Mesothelial cell of epicardium (in vitro differentiated cells): ENCODE measurements at regions not wholly inside any gene's neighbourhood (a gene's known extent, or its start where the extent isn't known, plus 50 kb on each side); places are given as distances from the start of the nearest gene placed in this dataset.

Source experiments
- DNase-seq, 2 experiments: peaks; one replicate each; pipeline ENCODE4 v3.0.0; 2021; ENCODE audit warnings: low spot score in 2 of 2; ENCODE audit not compliant: unreplicated experiment in 2 of 2
- H3K27ac Mint-ChIP-seq: 2 replicates; pipeline ENCODE4 v1.8.0; 2021; ENCODE audit warnings: mixed read lengths
- H3K27me3 Mint-ChIP-seq: 2 replicates; pipeline ENCODE4 v1.8.0; 2021; ENCODE audit warnings: low read depth, mixed read lengths
- H3K36me3 Mint-ChIP-seq: 2 replicates; pipeline ENCODE4 v1.8.0; 2021; ENCODE audit warnings: mixed read lengths
- H3K4me1 Mint-ChIP-seq: 2 replicates; pipeline ENCODE4 v1.8.0; 2021; ENCODE audit warnings: mixed read lengths
- H3K4me3 Mint-ChIP-seq: 2 replicates; pipeline ENCODE4 v1.8.0; 2021; ENCODE audit warnings: mild to moderate bottlenecking, moderate library complexity, mixed read lengths
- H3K9me3 Mint-ChIP-seq: 2 replicates; pipeline ENCODE4 v1.8.0; 2021; ENCODE audit warnings: mixed read lengths
- CTCF ChIP-seq: fragments of 200-600 bp; sonication (generic); IDR thresholded peaks from one replicate; pipeline ENCODE4 v1.5.0; 2021; ENCODE audit warnings: antibody characterized with exemption; ENCODE audit not compliant: unreplicated experiment

- Mint-ChIP-seq H3K4me1 (no peaks in the 10 kb centered on the region), H3K9me3 (no peaks in the 10 kb centered on the region), H3K27ac (no peak overlapping the region), H3K4me3 (no peak overlapping the region), H3K36me3 (no peaks in the 10 kb centered on the region), H3K27me3 (peaks cover 1% of the 10 kb centered on the region)
- DNase-seq, result no peak
- no peak for TF ChIP-seq CTCF
Observed at GRCh38 chr2:21441442-21441841, 317.7 kb downstream of the TDRD15 start.

GRCh38 chr2:21443494-21444105 is 319.8 kb downstream of the TDRD15 start:
- H3K27me3 Mint-ChIP-seq, result peaks cover 1% of the 10 kb centered on the region

GRCh38 chr2:21449881-21450280 is 326.1 kb downstream of the TDRD15 start:
- DNase-seq, result no peak
- no peak for TF ChIP-seq CTCF
- Mint-ChIP-seq H3K27me3 (peaks cover 3% of the 10 kb centered on the region), H3K4me3 (no peak overlapping the region), H3K4me1 (peaks cover 3% of the 10 kb centered on the region), H3K36me3 (no peaks in the 10 kb centered on the region), H3K9me3 (no peaks in the 10 kb centered on the region), H3K27ac (no peak overlapping the region)

More at GRCh38 chr2:21443494-21444105, 319.8 kb downstream of the TDRD15 start:
- no peak for DNase-seq
- Mint-ChIP-seq H3K36me3 (no peaks in the 10 kb centered on the region), H3K4me3 (no peak overlapping the region), H3K27ac (no peak overlapping the region), H3K4me1 (no peaks in the 10 kb centered on the region), H3K9me3 (no peaks in the 10 kb centered on the region)
- no peak for TF ChIP-seq CTCF

GRCh38 chr2:21451403-21451802 is 327.6 kb downstream of the TDRD15 start:
- peaks cover 3% of the 10 kb centered on the region for H3K27me3 Mint-ChIP-seq
- H3K9me3 Mint-ChIP-seq, result no peaks in the 10 kb centered on the region
- H3K36me3 Mint-ChIP-seq, result no peaks in the 10 kb centered on the region
- no peak for DNase-seq
- no peak overlapping the region for H3K27ac Mint-ChIP-seq
- H3K4me1 Mint-ChIP-seq, result peaks cover 3% of the 10 kb centered on the region
- TF ChIP-seq CTCF, result no peak
- H3K4me3 Mint-ChIP-seq, result no peak overlapping the region

GRCh38 chr2:21452263-21452662 is 328.5 kb downstream of the TDRD15 start:
- no peak overlapping the region for H3K4me3 Mint-ChIP-seq
- peaks cover 3% of the 10 kb centered on the region for H3K4me1 Mint-ChIP-seq
- H3K27me3 Mint-ChIP-seq, result peaks cover 3% of the 10 kb centered on the region
- H3K27ac Mint-ChIP-seq, result no peak overlapping the region
- H3K9me3 Mint-ChIP-seq, result no peaks in the 10 kb centered on the region
- H3K36me3 Mint-ChIP-seq, result no peaks in the 10 kb centered on the region
- no peak for DNase-seq
- TF ChIP-seq CTCF, result no peak

- Mint-ChIP-seq H3K36me3 (no peaks in the 10 kb centered on the region), H3K27ac (no peak overlapping the region), H3K27me3 (peaks cover 3% of the 10 kb centered on the region), H3K9me3 (no peaks in the 10 kb centered on the region), H3K4me1 (peaks cover 3% of the 10 kb centered on the region), H3K4me3 (no peak overlapping the region)
- no peak for DNase-seq
- no peak for TF ChIP-seq CTCF
Observed at GRCh38 chr2:21452678-21453077, 328.9 kb downstream of the TDRD15 start.
